ENCODE measurements at regions not wholly inside any gene's neighbourhood (a gene's known extent, or its start where the extent isn't known, plus 50 kb on each side); places are given as distances from the start of the nearest gene placed in this dataset.
"Not testable (repeated sequence)": the region's sequence is repeated elsewhere in the genome, so short reads cannot be mapped to it uniquely, and the experiment has no call there.

- no peak for DNase-seq
- Histone ChIP-seq H3K36me3 (replicated peaks; ENCODE audit: control insufficient read depth, insufficient read depth, low read length) (no peaks in the 10 kb centered on the region), H3K27me3 (ENCODE audit: control insufficient read depth, insufficient read depth, low read length) (no peaks in the 10 kb centered on the region), H3K4me3 (ENCODE audit: insufficient read depth, low read depth, low read length) (no peak overlapping the region)
These were observed 101.5 kb upstream of the PRSS1 start for GRCh38 chr7:142647749-142648148.

- no peaks in the 10 kb centered on the region for H3K36me3 ChIP-seq (replicated peaks; ENCODE audit: control insufficient read depth, insufficient read depth, low read length)
- H3K27me3 ChIP-seq (ENCODE audit: control insufficient read depth, insufficient read depth, low read length): no peaks in the 10 kb centered on the region
- H3K4me3 ChIP-seq (ENCODE audit: insufficient read depth, low read depth, low read length): no peak overlapping the region
- no peak for DNase-seq
These were observed 102.7 kb upstream of the PRSS1 start for GRCh38 chr7:142646386-142647140.

GRCh38 chr7:142645777-142646176 is 103.5 kb upstream of the PRSS1 start:
- DNase-seq: no peak

GRCh38 chr7:142642316-142642715 is 107.0 kb upstream of the PRSS1 start:
- H3K4me3 ChIP-seq (ENCODE audit: insufficient read depth, low read depth, low read length): no peak overlapping the region
- H3K36me3 ChIP-seq (replicated peaks; ENCODE audit: control insufficient read depth, insufficient read depth, low read length): no peaks in the 10 kb centered on the region
- no peaks in the 10 kb centered on the region for H3K27me3 ChIP-seq (ENCODE audit: control insufficient read depth, insufficient read depth, low read length)
- no peak for DNase-seq

More at GRCh38 chr7:142645777-142646176, 103.5 kb upstream of the PRSS1 start:
- Histone ChIP-seq H3K4me3 (ENCODE audit: insufficient read depth, low read depth, low read length) (no peak overlapping the region), H3K27me3 (ENCODE audit: control insufficient read depth, insufficient read depth, low read length) (no peaks in the 10 kb centered on the region), H3K36me3 (replicated peaks; ENCODE audit: control insufficient read depth, insufficient read depth, low read length) (no peaks in the 10 kb centered on the region)

GRCh38 chr7:142641252-142641651 is 108.0 kb upstream of the PRSS1 start:
- not testable (repeated sequence) for H3K27me3 ChIP-seq (ENCODE audit: control insufficient read depth, insufficient read depth, low read length); H3K36me3 ChIP-seq (replicated peaks; ENCODE audit: control insufficient read depth, insufficient read depth, low read length); DNase-seq; H3K4me3 ChIP-seq (ENCODE audit: insufficient read depth, low read depth, low read length)

GRCh38 chr7:142638581-142638980 is 110.7 kb upstream of the PRSS1 start:
- no peak for DNase-seq
- no peaks in the 10 kb centered on the region for H3K27me3 ChIP-seq (ENCODE audit: control insufficient read depth, insufficient read depth, low read length)
- no peaks in the 10 kb centered on the region for H3K36me3 ChIP-seq (replicated peaks; ENCODE audit: control insufficient read depth, insufficient read depth, low read length)
- no peak overlapping the region for H3K4me3 ChIP-seq (ENCODE audit: insufficient read depth, low read depth, low read length)

GRCh38 chr7:142637240-142637639 is 112.0 kb upstream of the PRSS1 start:
- Histone ChIP-seq H3K27me3 (ENCODE audit: control insufficient read depth, insufficient read depth, low read length) (no peaks in the 10 kb centered on the region), H3K36me3 (replicated peaks; ENCODE audit: control insufficient read depth, insufficient read depth, low read length) (no peaks in the 10 kb centered on the region), H3K4me3 (ENCODE audit: insufficient read depth, low read depth, low read length) (no peak overlapping the region)
- DNase-seq: no peak

GRCh38 chr7:142636751-142637150 is 112.5 kb upstream of the PRSS1 start:
- Histone ChIP-seq H3K27me3 (ENCODE audit: control insufficient read depth, insufficient read depth, low read length) (no peaks in the 10 kb centered on the region), H3K36me3 (replicated peaks; ENCODE audit: control insufficient read depth, insufficient read depth, low read length) (no peaks in the 10 kb centered on the region), H3K4me3 (ENCODE audit: insufficient read depth, low read depth, low read length) (no peak overlapping the region)
- DNase-seq: no peak

- not testable (repeated sequence) for H3K36me3 ChIP-seq (replicated peaks; ENCODE audit: control insufficient read depth, insufficient read depth, low read length); H3K27me3 ChIP-seq (ENCODE audit: control insufficient read depth, insufficient read depth, low read length); H3K4me3 ChIP-seq (ENCODE audit: insufficient read depth, low read depth, low read length); DNase-seq
These were observed 113.2 kb upstream of the PRSS1 start for GRCh38 chr7:142636107-142636506.

GRCh38 chr7:142632271-142633134 is 116.8 kb upstream of the PRSS1 start:
- Histone ChIP-seq H3K27me3 (ENCODE audit: control insufficient read depth, insufficient read depth, low read length) (no peaks in the 10 kb centered on the region), H3K4me3 (ENCODE audit: insufficient read depth, low read depth, low read length) (no peak overlapping the region), H3K36me3 (replicated peaks; ENCODE audit: control insufficient read depth, insufficient read depth, low read length) (no peaks in the 10 kb centered on the region)
- peak; percentile 82 for DNase-seq

- no peaks in the 10 kb centered on the region for H3K27me3 ChIP-seq (ENCODE audit: control insufficient read depth, insufficient read depth, low read length)
- DNase-seq: no peak
- no peaks in the 10 kb centered on the region for H3K36me3 ChIP-seq (replicated peaks; ENCODE audit: control insufficient read depth, insufficient read depth, low read length)
- no peak overlapping the region for H3K4me3 ChIP-seq (ENCODE audit: insufficient read depth, low read depth, low read length)
These were observed 119.5 kb upstream of the PRSS1 start for GRCh38 chr7:142629588-142630260.

- H3K36me3 ChIP-seq (replicated peaks; ENCODE audit: control insufficient read depth, insufficient read depth, low read length): no peaks in the 10 kb centered on the region
- DNase-seq: no peak
- no peaks in the 10 kb centered on the region for H3K27me3 ChIP-seq (ENCODE audit: control insufficient read depth, insufficient read depth, low read length)
- no peak overlapping the region for H3K4me3 ChIP-seq (ENCODE audit: insufficient read depth, low read depth, low read length)
These were observed 120.3 kb upstream of the PRSS1 start for GRCh38 chr7:142628945-142629344.

GRCh38 chr7:142627223-142627622 is 122.0 kb upstream of the PRSS1 start:
- DNase-seq; H3K36me3 ChIP-seq (replicated peaks; ENCODE audit: control insufficient read depth, insufficient read depth, low read length); H3K27me3 ChIP-seq (ENCODE audit: control insufficient read depth, insufficient read depth, low read length); H3K4me3 ChIP-seq (ENCODE audit: insufficient read depth, low read depth, low read length): not testable (repeated sequence)

- no peaks in the 10 kb centered on the region for H3K36me3 ChIP-seq (replicated peaks; ENCODE audit: control insufficient read depth, insufficient read depth, low read length)
- no peak overlapping the region for H3K4me3 ChIP-seq (ENCODE audit: insufficient read depth, low read depth, low read length)
- DNase-seq: peak; percentile 64
- H3K27me3 ChIP-seq (ENCODE audit: control insufficient read depth, insufficient read depth, low read length): no peaks in the 10 kb centered on the region; the same call in 1 of the 2 replicates
These were observed 122.7 kb upstream of the PRSS1 start for GRCh38 chr7:142626420-142627035.

All from H7 (cell line).